H1 (cell line): ENCODE measurements at regions not wholly inside any gene's neighbourhood (a gene's known extent, or its start where the extent isn't known, plus 50 kb on each side); places are given as distances from the start of the nearest gene placed in this dataset.
"Not testable (repeated sequence)": the region's sequence is repeated elsewhere in the genome, so short reads cannot be mapped to it uniquely, and the experiment has no call there.

Experiments
- CTCF ChIP-seq, 3 experiments: IDR thresholded peaks; 1 replicate in 2 of 3; 2 replicates in 1 of 3; pipeline versions ENCODE4 v1.5.1 to v1.6.1; 2011; ENCODE audit warnings: low read length in 3 of 3, mild to moderate bottlenecking in 3 of 3, inconsistent platforms in 2 of 3, low read depth in 1 of 3, moderate library complexity in 1 of 3; ENCODE audit not compliant: insufficient read depth in 1 of 3; ENCODE audit errors: control extremely low read depth in 1 of 3
- EP300 ChIP-seq, 2 experiments: IDR thresholded peaks; 1 replicate in 1 of 2; 2 replicates in 1 of 2; pipeline ENCODE4 v1.6.1; 2011 to 2012; ENCODE audit warnings: low read depth in 2 of 2, low read length in 2 of 2, mild to moderate bottlenecking in 2 of 2, borderline replicate concordance in 1 of 2, inconsistent platforms in 1 of 2, moderate library complexity in 1 of 2
- POLR2A ChIP-seq, 2 experiments: IDR thresholded peaks; 1 replicate in 1 of 2; 2 replicates in 1 of 2; pipeline ENCODE4 v1.6.1; 2011; ENCODE audit warnings: low read depth in 2 of 2, low read length in 2 of 2, mild to moderate bottlenecking in 2 of 2; ENCODE audit errors: control extremely low read depth in 1 of 2
- ZNF274 ChIP-seq: IDR thresholded peaks from 2 replicates; pipeline ENCODE4 v1.7.0; 2012; ENCODE audit warnings: low read length, borderline replicate concordance; ENCODE audit errors: extremely low read depth

DNA sequence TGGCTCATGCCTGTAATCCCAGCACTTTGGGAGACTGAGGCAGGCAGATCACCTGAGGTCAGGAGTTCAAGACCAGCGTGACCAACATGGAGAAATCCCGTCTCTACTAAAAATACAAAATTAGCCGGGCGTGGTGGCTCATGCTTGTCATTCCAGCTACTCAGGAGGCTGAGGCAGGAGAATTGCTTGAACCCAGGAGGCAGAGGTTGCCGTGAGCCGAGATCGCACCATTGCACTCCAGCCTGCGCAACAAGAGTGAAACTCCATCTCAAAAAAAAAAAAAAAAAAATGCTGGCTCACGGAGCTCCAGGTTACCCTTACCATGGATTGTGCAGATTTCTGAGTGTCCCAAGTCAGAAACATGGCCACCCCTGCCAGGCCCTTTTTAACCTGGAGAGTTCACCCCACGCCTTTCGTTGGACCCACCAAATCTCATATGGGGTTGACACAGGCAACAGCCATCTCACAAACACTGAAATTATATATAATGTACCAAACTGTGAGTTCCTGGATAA is 69.9 kb upstream of the CITED2 start:
- not testable (repeated sequence) for TF ChIP-seq CTCF (IDR thresholded peaks at IDR 0.05; ENCODE audit: control extremely low read depth in 1 of 3, insufficient read depth in 1 of 3, low read depth in 1 of 3, low read length in 3 of 3); ZNF274; POLR2A (IDR thresholded peaks at IDR 0.05; ENCODE audit: control extremely low read depth in 1 of 2, low read depth in 2 of 2, low read length in 2 of 2); EP300 (IDR thresholded peaks at IDR 0.05; ENCODE audit: borderline replicate concordance in 1 of 2, low read depth in 2 of 2, low read length in 2 of 2)
